HCT116 (cell line): ENCODE measurements at regions not wholly inside any gene's neighbourhood (a gene's known extent, or its start where the extent isn't known, plus 50 kb on each side); places are given as distances from the start of the nearest gene placed in this dataset.
A peak's percentile ranks its signal among the peaks of the same experiment; 100 is the strongest.

ENCODE experiments used
- ATF3 ChIP-seq: IDR thresholded peaks from 2 replicates; pipeline ENCODE4 v1.6.1; 2012
- CTCF ChIP-seq, 3 experiments: fragments of 200-600 bp in 1 of 3; sonication (generic) in 1 of 3; IDR thresholded peaks in 2 of 3; conservative IDR thresholded peaks in 1 of 3; 2 replicates each; pipeline ENCODE4 v1.5.1; 2012 to 2017; ENCODE audit warnings: low read depth in 2 of 3, low read length in 2 of 3, antibody characterized with exemption in 1 of 3, borderline replicate concordance in 1 of 3, control low read depth in 1 of 3, mild to moderate bottlenecking in 1 of 3, mixed read lengths in 1 of 3, mixed run types in 1 of 3, moderate library complexity in 1 of 3; ENCODE audit not compliant: insufficient read depth in 1 of 3
- EZH2 ChIP-seq: fragments of 200-600 bp; sonication (generic); IDR thresholded peaks from 2 replicates; pipeline ENCODE4 v1.6.1; 2017; ENCODE audit warnings: antibody characterized with exemption, mixed run types
- EZH2phosphoT487 ChIP-seq: fragments of 200-600 bp; IDR thresholded peaks from 2 replicates; pipeline ENCODE4 v1.6.1; 2018; ENCODE audit warnings: antibody characterized with exemption, borderline replicate concordance
- MAX ChIP-seq: IDR thresholded peaks from 2 replicates; pipeline ENCODE4 v1.6.1; 2012
- POLR2A ChIP-seq: IDR thresholded peaks from 2 replicates; pipeline ENCODE4 v1.7.0; 2011; ENCODE audit warnings: borderline replicate concordance; ENCODE audit not compliant: insufficient read depth, insufficient read length; ENCODE audit errors: extremely low read depth
- POLR2AphosphoS5 ChIP-seq: IDR thresholded peaks from 2 replicates; pipeline ENCODE4 v1.6.1; 2011; ENCODE audit warnings: mild to moderate bottlenecking, low read depth, low read length, moderate library complexity
- RAD21 ChIP-seq: IDR thresholded peaks from 2 replicates; pipeline ENCODE4 v1.6.1; 2012; ENCODE audit warnings: low read depth, mild to moderate bottlenecking
- YY1 ChIP-seq: IDR thresholded peaks from 2 replicates; pipeline ENCODE4 v1.6.1; 2011; ENCODE audit warnings: low read length, low read depth, moderate library complexity, mild to moderate bottlenecking; ENCODE audit not compliant: insufficient replicate concordance; ENCODE audit errors: extremely low read depth
- ZBTB33 ChIP-seq: IDR thresholded peaks from 2 replicates; pipeline ENCODE4 v1.6.1; 2011; ENCODE audit warnings: mild to moderate bottlenecking, low read length, moderate library complexity; ENCODE audit not compliant: insufficient replicate concordance; ENCODE audit errors: extremely low read depth
- ZFX ChIP-seq: fragments of 450-650 bp; IDR thresholded peaks from 2 replicates; pipeline ENCODE4 v1.6.1; 2017

GRCh38 chr4:121227341-121227792 lies 63.2 kb upstream of the TNIP3 start:
- TF ChIP-seq CTCF (IDR thresholded peaks at IDR 0.05 in 2 of 3, conservative IDR thresholded peaks at IDR 0.05 in 1 of 3; ENCODE audit: borderline replicate concordance in 1 of 3, insufficient read depth in 1 of 3, low read depth in 2 of 3, low read length in 2 of 3) (peak in 2 of 3 experiments; percentile 26 to 33; a peak in 3 of 6 replicates), ZFX (no peak), EZH2phosphoT487 (no peak), EZH2 (no peak), YY1 (no peak), ZBTB33 (no peak), POLR2AphosphoS5 (no peak), ATF3 (no peak), POLR2A (no peak), RAD21 (no peak), MAX (no peak)
